NCI-H187 (cell line): ENCODE measurements at regions not wholly inside any gene's neighbourhood (a gene's known extent, or its start where the extent isn't known, plus 50 kb on each side); places are given as distances from the start of the nearest gene placed in this dataset.

Experiments used
- DNase-seq, 2 experiments: peaks; one replicate each; lab custom pipeline; 2025; lab: John Stamatoyannopoulos, UW

DNA sequence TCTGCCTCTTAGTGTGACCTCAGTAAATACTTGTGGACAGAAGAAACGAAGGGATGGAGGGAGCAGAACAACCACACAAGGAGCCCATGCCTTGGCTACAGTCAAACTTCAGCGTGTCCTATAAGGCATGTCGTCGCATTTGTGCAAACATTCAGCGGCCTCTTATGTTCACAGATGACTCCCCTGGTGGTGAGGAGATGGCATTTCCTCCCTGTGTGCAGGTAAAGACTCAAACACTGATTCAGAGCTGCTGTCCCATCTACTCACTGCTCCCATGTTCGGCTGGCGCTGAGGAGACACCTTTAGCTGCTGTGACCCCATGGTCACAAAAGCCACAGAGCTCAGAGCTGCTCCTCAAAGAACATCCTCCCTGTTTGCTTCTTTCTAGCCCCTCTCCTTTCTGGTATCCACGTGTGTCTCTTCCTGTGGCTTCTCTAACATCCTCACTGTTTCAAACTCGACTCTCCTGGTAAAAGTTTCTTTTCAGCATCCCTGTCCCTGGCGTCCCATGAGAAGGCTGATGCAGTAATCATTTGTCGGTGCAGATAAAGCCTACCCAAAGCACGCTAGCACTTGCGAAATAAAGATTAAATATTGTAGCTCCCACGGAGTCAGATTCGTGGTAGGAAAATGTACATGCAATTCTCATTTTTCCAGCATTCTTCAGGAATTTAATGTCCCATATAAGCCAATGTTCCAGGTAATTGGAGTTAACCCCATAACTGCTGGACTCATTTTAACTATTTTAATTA, 124.9 kb upstream of the NEBL start:
- DNase-seq, result no peak

DNA sequence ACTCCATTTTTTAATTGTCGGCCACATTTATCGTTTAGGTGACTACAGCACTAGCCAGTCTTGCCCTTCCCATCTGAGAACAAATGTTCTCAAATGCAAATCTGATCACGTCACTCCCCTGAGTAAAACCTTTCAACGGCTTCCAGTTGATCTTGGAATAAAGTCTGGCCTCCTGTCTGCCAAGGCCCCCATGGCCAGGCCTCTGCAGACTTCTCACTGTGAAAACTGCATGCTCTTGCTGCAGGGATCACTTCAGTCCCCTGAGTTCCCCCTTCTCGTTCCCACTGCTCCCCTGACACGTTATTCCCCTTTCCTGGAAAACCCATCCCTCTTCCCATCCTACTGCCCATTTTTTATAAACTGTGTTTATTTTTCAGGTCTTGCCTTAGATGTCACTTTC, 124.1 kb upstream of the NEBL start:
- no peak for DNase-seq

- DNase-seq, result no peak
Measured at GRCh38 chr10:21020545-21020944, 123.4 kb upstream of the NEBL start.

- no peak for DNase-seq
Measured at GRCh38 chr10:21019436-21019835, 122.3 kb upstream of the NEBL start.

GRCh38 chr10:21015851-21016250, 118.7 kb upstream of the NEBL start:
- no peak for DNase-seq

GRCh38 chr10:21014141-21014540, 117.0 kb upstream of the NEBL start:
- no peak for DNase-seq

DNA sequence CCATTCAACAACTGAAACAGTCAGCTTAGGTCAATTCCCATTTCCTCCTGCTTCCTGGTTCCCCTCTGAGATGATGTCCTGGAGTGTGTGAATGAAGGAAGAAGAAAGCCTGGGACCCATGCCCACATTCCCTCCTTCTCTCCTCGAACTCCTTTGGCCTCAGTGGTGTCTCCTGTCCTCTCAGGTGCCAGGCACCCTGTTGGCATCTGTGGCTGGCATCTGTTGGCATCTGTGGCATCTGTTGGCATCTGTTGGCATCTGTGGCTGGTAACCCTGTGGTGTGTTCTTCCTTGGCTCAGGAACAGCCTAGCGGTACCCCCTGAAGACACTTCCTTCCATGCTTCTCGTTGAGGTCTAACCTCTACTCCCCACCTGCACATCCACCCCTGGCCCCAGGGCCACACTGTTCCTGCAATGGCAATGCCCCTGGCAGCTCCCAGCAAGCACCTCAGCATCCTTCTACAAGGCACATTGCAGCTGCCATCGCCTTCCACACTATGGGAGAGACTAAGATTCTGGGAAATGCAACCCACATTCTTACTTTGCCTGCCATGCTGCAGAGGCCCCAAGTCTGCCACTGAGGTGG, 114.4 kb upstream of the NEBL start:
- DNase-seq, result no peak

GRCh38 chr10:21010615-21011014, 113.5 kb upstream of the NEBL start:
- DNase-seq, result no peak

- DNase-seq, result no peak
Measured at GRCh38 chr10:21003240-21003822, 106.2 kb upstream of the NEBL start.

DNA sequence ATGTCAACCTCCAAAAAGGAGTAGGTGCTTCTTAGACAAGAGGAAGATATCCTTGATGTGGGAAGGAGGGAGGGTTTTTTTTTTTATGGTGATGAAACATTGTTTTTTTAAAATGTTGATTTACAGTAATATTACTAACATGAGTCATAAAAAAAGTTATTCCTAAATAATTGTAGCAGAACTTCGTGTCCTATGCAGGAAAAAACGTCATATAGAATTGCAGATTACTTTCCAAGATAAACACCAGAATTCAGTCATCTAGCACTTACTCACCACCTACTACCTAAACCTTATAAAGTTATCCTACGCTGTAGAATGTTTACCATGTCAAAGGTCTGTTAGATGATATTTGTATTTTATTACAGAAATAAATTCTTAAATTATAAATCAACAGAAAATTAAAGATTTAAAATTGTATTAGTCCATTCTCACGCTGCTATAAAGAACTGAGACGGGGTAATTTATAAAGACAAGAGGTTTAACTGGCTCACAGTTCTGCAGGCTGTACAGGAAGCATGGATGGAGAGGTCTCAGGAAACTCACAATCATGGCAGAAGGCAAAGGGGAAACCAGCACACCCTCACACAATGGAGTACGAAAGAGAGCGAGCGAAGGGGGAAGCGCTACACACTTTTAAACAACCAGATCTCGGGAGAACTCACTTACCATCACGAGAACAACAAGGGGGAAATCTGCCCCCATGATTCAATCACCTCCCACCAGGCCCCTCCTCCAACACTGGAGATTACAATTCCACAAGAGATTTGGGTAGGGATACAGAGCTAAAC, 105.2 kb upstream of the NEBL start:
- no peak for DNase-seq

GRCh38 chr10:20999699-21000098, 102.6 kb upstream of the NEBL start:
- DNase-seq, result no peak

DNA sequence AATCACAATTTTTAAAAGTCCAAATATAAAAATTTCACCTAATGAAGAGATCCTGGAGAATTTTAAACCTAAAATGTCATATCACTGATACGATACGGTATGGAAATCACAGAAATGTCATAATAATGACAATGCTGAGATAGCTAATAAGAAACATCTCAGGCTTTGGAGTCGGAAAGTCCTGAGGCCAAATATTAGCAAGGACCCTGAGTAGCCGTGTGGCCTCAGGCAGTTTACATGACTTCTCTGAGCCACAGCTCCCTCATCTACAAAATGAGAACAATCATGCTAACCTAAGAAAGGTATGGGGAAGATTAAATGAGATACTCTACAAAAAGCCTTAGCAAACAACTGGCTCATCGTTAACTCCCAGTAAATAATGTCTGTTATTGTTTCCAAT, 100.9 kb upstream of the NEBL start:
- no peak for DNase-seq

- DNase-seq, result no peak
Measured at GRCh38 chr10:20995123-20995987, 98.2 kb upstream of the NEBL start.

- no peak for DNase-seq
Measured at GRCh38 chr10:20993830-20994527, 96.9 kb upstream of the NEBL start.

GRCh38 chr10:20993389-20993788, 96.3 kb upstream of the NEBL start:
- no peak for DNase-seq

- no peak for DNase-seq
Measured at GRCh38 chr10:20991526-20991925, 94.4 kb upstream of the NEBL start.

DNA sequence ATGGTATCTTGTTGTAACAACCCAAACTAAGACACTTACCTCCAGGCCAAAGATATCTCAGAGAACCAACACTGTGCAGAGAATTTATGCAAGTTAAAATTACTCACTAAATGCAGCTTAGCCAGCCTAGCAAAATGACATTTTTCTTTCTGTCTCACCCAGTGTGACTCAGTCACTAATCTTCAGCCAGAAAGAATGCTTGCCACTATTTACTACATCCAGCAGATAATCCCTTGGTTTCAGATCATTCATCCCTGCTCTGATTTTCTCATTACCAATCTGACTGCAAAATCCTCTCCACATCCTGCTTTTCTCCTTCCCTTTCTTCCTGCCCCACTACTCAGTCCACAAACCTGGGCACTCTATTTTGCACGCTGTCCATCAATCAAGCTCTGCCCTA, 93.5 kb upstream of the NEBL start:
- DNase-seq, result no peak

DNA sequence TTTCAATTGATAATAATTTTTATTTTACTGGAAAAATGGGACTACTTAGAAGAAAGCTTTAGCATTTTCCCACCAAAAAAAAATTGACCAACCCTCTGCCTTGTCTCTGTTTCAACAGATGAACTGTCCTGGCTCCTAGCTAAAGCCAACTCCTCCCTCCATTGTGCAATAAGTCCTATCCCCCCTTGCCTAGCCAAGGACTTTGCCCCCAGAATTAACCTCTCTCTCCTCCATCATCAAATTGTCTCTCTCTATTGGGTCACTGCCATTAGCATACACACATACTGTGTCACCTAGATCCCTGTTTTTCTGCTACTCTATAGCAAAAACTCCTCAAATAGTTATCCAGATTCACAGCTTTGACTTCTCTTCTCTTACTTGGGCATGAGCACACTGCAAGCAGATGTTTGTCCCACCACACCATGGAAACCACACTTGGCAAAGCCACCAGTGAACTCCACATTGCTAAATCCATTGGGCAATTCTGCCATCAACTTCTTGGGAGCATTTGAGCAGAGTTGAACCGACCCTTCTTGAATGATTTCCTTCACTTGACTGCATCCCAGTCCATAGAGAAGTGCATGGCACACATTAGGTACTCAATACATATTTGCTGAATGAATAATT, 91.4 kb upstream of the NEBL start:
- no peak for DNase-seq

DNA sequence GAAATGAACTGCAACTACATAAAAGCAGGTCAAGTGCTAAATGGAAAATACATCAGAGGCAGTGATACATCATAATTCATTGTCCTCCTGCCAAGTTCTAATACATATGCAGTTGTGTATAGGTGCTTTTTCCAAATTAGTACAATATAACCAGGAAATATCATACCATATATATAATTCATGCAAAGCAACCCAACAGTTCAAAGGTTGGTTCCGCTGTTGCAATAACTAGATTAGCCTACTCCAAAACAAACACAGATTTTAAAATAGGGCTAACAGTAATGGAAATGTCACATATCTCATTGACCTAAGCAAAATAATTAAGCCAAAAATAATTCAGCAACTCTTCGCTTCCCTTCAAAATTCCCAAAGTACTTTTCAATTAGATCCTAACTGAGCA, 88.9 kb upstream of the NEBL start:
- DNase-seq, result no peak

DNA sequence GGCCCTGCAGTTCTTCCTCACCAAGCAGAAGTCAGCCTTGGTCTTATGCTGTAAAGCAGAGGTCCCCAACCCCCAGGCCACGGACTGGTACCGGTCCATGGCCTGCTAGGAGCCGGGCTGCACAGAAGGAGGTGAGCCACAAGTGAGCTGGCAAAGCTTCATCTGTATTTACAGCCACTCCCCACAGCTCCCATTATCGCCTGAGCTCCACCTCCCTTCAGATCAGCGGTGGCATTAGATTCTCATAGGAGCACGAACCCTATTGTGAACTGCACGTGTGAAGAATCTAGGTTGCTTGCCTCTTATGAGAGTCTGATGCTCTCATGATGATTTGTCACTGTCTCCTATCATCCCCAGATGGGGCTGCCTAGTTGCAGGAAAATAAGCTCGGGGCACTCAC, 87.6 kb upstream of the NEBL start:
- no peak for DNase-seq
